ENCODE measurements at regions not wholly inside any gene's neighbourhood (a gene's known extent, or its start where the extent isn't known, plus 50 kb on each side); places are given as distances from the start of the nearest gene placed in this dataset.
"Not testable (repeated sequence)": the region's sequence is repeated elsewhere in the genome, so short reads cannot be mapped to it uniquely, and the experiment has no call there.

DNA sequence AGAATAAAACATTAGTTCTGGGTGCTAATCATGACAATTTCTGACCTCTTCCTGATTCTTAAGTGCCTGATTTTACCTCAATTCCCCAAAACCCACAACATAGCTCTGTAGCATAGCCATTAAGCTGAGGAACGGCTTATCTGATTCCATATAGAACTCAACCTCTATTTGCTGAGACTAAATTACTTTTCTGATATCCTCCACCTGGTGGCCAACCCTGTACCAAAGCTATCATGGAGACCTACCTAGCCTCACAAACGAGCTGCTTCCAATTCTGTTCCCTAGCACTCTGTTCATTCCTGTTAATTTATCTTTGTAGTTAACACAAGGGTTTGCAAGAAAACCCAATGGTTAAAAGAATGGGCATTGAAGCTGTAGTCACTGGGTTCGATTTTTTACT, 245.2 kb downstream of the PLOD2 start:
- CTCF ChIA-PET, result interaction anchor here (0.9 kb wide), 1 partner anchor 12 kb away, joined by 3 read pairs; no protein-coding TSS in a partner anchor
- no peak for DNase-seq (ENCODE audit: extremely low spot score)
- POLR2A ChIA-PET, result no interaction called here
- TF ChIP-seq, protein P1, sequence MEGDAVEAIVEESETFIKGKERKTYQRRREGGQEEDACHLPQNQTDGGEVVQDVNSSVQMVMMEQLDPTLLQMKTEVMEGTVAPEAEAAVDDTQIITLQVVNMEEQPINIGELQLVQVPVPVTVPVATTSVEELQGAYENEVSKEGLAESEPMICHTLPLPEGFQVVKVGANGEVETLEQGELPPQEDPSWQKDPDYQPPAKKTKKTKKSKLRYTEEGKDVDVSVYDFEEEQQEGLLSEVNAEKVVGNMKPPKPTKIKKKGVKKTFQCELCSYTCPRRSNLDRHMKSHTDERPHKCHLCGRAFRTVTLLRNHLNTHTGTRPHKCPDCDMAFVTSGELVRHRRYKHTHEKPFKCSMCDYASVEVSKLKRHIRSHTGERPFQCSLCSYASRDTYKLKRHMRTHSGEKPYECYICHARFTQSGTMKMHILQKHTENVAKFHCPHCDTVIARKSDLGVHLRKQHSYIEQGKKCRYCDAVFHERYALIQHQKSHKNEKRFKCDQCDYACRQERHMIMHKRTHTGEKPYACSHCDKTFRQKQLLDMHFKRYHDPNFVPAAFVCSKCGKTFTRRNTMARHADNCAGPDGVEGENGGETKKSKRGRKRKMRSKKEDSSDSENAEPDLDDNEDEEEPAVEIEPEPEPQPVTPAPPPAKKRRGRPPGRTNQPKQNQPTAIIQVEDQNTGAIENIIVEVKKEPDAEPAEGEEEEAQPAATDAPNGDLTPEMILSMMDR (IDR thresholded peaks at IDR 0.05; ENCODE audit: control extremely low read depth, extremely low read depth, low read depth, missing control alignments), result no peak

DNA sequence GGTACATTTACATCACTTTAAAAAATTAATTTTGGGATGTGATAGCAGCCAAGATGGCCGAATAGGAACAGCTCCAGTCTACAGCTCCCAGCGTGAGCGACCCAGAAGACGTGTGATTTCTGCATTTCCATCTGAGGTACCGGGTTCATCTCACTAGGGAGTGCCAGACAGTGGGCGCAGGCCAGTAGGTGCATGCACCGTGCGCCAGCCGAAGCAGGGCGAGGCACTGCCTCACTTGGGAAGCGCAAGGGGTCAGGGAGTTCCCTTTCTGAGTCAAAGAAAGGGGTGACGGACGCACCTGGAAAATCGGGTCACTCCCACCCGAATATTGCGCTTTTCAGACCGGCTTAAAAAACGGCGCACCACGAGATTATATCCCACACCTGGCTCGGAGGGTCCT, 233.2 kb downstream of the PLOD2 start:
- CTCF ChIA-PET; DNase-seq (ENCODE audit: extremely low spot score); POLR2A ChIA-PET: not testable (repeated sequence)

DNA sequence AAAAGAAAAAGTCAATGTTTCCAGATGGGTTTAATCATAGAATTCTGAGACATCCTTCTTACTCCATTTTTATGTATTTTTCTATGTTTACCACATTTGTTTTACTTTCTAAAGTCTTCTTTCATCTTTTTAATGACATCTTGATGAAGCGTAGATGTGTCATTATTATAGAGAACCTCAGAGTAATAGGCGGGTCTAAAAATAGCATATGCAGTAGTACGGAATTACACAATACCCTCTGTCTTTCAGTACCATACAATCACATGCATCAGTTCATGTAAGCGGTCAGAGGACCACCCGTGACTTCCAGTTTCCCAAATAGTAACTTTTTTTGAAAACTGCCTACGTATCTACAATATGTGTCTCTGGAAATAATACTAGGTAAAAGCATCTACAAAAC, 224.0 kb downstream of the PLOD2 start:
- DNase-seq (ENCODE audit: extremely low spot score), result no peak
- ChIA-PET POLR2A (no interaction called here), CTCF (no interaction called here)
- TF ChIP-seq, protein P1 (IDR thresholded peaks at IDR 0.05; ENCODE audit: control extremely low read depth, extremely low read depth, low read depth, missing control alignments), result no peak

DNA sequence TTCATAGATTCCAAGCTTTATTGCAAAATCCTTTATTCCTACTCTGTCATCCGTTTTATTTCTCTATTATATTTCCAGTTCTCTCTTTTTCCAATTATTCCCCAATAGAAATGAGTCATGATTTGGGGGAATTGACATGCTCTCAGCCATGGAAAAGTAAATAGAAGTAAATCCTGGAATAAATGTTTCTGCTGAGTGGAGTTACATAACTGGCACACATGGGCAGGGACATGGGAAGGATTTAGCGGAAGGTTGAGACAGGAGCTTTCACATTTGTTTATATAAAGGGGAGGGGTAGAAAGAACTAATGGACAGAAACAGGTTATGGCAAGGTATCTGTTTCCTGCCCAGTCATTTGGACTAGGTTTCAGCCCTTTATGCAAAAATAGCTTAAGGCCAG, 221.6 kb downstream of the PLOD2 start:
- POLR2A ChIA-PET, result no interaction called here
- TF ChIP-seq, protein P1 (IDR thresholded peaks at IDR 0.05; ENCODE audit: control extremely low read depth, extremely low read depth, low read depth, missing control alignments), result no peak
- DNase-seq (ENCODE audit: extremely low spot score), result no peak
- CTCF ChIA-PET, result interaction anchor here (1.0 to 1.5 kb wide), 3 partner anchors 10 to 41 kb away, joined by 3 to 4 read pairs (median 3); no protein-coding TSS in a partner anchor

DNA sequence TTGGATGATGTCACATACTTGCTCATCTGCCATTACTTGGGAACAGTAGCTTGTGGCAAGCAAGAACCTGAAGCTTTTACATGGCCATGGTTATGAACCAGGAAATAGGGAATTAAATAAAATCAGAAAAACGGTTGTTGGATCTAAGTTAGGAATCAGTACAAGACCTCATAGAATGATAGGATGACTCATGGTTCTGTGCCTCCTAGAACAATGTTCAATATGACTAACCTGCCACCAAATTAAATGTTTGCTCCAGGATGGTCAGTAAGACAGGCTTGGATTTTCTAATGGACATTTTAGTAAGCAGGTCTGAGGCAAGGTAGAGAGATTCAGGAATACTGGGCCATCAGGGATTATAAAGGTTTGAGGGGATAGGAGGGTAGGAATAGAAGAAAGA, 218.9 kb downstream of the PLOD2 start:
- DNase-seq (ENCODE audit: extremely low spot score), result no peak
- TF ChIP-seq, protein P1 (IDR thresholded peaks at IDR 0.05; ENCODE audit: control extremely low read depth, extremely low read depth, low read depth, missing control alignments), result no peak
- ChIA-PET POLR2A (no interaction called here), CTCF (no interaction called here)

DNA sequence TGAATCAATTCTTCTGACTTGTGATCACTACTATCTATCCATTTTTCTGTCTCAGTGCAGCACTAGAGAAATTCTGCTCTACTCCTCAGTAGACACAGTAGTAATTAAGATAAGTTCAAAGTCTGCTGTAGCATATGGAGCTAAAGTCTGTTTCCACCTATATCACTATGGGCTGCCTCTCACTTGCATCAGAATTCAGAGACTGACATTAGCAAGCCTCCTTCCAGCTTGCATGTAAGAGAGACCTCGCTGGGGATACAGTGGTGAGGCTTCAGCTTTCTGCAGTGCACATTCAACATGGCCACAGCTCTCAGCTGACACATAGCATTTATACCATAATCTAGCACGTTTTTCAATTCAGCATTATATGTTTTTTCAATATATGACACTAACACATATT, 217.0 kb downstream of the PLOD2 start:
- CTCF ChIA-PET, result interaction anchor here (1.0 to 1.2 kb wide), 3 partner anchors 9 to 20 kb away, joined by 3 read pairs; no protein-coding TSS in a partner anchor
- TF ChIP-seq, protein P1 (IDR thresholded peaks at IDR 0.05; ENCODE audit: control extremely low read depth, extremely low read depth, low read depth, missing control alignments), result no peak

DNA sequence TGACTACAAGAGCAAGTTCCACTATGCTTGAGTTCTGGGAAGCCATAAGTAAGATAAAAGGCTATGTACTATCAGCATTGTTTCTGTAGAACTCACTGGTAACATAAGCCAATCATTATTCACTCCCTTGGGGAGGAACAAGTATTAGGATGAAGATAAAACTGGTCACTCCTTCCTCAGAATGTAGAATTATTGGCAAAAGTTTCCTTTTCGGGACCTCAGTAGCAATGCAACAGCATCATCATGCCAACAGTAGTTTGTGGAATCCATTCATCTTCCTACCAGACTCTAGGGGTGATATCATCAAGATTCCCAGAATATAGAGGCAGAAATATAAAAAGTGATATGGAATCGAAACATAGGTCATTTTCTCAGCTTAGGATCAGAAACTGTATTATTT, 209.5 kb downstream of the PLOD2 start:
- ChIA-PET POLR2A (no interaction called here), CTCF (no interaction called here)
- TF ChIP-seq, protein P1 (IDR thresholded peaks at IDR 0.05; ENCODE audit: control extremely low read depth, extremely low read depth, low read depth, missing control alignments), result no peak
- no peak for DNase-seq (ENCODE audit: extremely low spot score)

More for the DNA sequence above, 217.0 kb downstream of the PLOD2 start:
- POLR2A ChIA-PET, result no interaction called here
- DNase-seq (ENCODE audit: extremely low spot score), result no peak

Data from GM10248 (cell line).